Esophagus (tissue), 2 donors: ENCODE measurements at regions not wholly inside any gene's neighbourhood (a gene's known extent, or its start where the extent isn't known, plus 50 kb on each side); places are given as distances from the start of the nearest gene placed in this dataset.
A peak's percentile ranks its signal among the peaks of the same experiment; 100 is the strongest.

ENCODE experiments used
- H3K27ac ChIP-seq, 2 donors: one replicate each; pipeline ENCODE4 v1.5.1; 2013; ENCODE audit warnings: low read depth in 2 of 2, mild to moderate bottlenecking in 2 of 2, inconsistent platforms in 1 of 2, low read length in 1 of 2, moderate library complexity in 1 of 2
- H3K27me3 ChIP-seq, 2 donors: one replicate each; pipeline ENCODE4 v1.6.1; 2013; ENCODE audit warnings: low read length in 2 of 2, control low read depth in 1 of 2, mild to moderate bottlenecking in 1 of 2; ENCODE audit not compliant: insufficient read depth in 2 of 2, control insufficient read depth in 1 of 2
- H3K36me3 ChIP-seq, 2 donors: one replicate each; pipeline ENCODE4 v1.6.1; 2013; ENCODE audit warnings: low read length in 1 of 2; ENCODE audit not compliant: control insufficient read depth in 2 of 2, insufficient read depth in 2 of 2
- H3K4me1 ChIP-seq, 2 donors: one replicate each; pipeline ENCODE4 v1.6.1; 2013; ENCODE audit warnings: low read length in 1 of 2; ENCODE audit not compliant: control insufficient read depth in 2 of 2, insufficient read depth in 2 of 2
- H3K4me3 ChIP-seq, 2 donors: one replicate each; pipeline ENCODE4 v1.5.1; 2013; ENCODE audit warnings: low read length in 2 of 2, mild to moderate bottlenecking in 2 of 2, low read depth in 1 of 2, moderate library complexity in 1 of 2
- H3K9me3 ChIP-seq, 2 donors: one replicate each; pipeline ENCODE4 v1.6.1; 2013; ENCODE audit warnings: mild to moderate bottlenecking in 2 of 2, low read depth in 1 of 2, low read length in 1 of 2, moderate library complexity in 1 of 2; ENCODE audit not compliant: control insufficient read depth in 2 of 2, insufficient read depth in 1 of 2
- WGBS, 2 donors: extraction: QIAGEN DNeasy Blood & Tissue Kit; methylation state at CpG; one replicate each; pipeline ENCODE4 v1.1.7; 2013; 5-methylcytosine and 5-hydroxymethylcytosine counted together
- donor health status: healthy with polysubstance abuse.
- donor health status: Bipolar disorder and iron deficiency.

DNA sequence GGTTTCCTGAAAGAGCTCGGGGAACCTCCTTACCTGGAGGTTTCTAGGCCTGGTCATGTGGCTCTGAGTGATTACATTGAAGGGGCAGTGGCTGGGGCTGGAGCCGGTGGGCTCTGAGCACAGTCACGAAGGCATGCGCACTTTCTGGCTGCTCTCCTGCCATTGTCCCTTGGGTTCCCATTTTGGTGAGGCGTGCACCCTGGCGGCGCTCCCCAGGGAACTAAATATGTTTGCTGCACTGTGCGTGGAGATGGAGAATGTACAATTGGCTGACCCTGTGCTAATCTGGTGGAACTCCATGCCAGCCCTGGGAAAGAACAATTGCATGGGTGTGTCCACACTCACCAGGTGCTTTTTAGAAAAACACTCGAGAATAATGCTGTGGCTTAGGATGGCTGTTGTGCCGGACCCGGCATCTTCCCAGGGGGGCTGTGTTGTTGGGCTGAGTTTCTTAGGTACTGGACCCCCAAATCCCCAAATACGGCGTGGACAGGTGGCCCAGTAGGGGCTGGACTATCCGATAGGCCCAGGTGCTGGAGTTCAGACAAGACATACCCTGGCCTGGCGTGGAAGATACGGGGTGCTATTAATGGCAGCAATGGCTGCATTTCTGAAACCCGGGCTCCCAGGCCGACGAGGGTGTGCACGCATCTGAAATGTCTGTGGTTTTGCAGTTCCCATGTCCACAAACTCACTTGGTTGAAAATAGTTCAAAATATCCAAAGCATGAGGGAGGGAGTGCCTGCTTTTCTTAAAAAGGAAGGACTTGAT, 230.5 kb downstream of the SEC14L1 start:
- H3K4me1 ChIP-seq: peaks cover 10 to 30% of the 10 kb centered on the region in 2 donors
- H3K27me3 ChIP-seq: no peaks in the 10 kb centered on the region
- H3K27ac ChIP-seq: peak overlapping the region; percentile 92 to 95
- no peaks in the 10 kb centered on the region for H3K9me3 ChIP-seq
- WGBS, 2 donors: 53 to 56% methylated on average over 20 of the region's 20 CpGs
- no peak overlapping the region for H3K4me3 ChIP-seq
- H3K36me3 ChIP-seq: peaks cover 0 to 2% of the 10 kb centered on the region in 2 donors

DNA sequence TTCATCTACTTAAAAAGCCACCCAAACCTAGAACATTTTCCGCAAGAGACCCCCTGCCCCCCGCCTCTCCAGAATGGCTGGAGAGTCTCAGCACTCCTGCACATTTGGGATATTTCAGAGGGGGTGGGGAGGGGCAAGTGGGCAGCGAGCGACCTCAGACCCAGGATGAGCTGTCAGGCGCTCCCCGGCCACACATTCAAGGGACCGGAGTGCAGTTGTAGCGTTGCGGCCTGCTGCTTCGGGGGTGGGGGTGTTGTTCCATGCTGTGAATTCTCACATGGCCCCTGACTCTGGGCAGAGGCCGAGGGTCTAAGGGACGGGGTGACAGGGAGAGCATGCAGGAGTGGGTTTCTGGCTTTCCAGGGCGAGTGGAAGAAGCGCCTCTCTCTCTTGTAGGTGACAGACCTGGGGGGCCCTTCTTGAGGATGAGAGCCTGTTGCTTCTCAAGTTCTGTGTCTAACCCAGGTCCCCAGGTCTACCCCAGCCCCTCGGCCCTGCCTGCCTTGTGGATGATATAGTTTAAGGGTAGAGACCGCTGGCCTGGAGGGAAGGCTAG, 231.2 kb downstream of the SEC14L1 start:
- Histone ChIP-seq H3K4me3 (peak overlapping the region in 1 of 2 donors; percentile 70), H3K4me1 (peaks cover 7 to 31% of the 10 kb centered on the region in 2 donors), H3K36me3 (peaks cover 0 to 2% of the 10 kb centered on the region in 2 donors), H3K27me3 (no peaks in the 10 kb centered on the region), H3K9me3 (no peaks in the 10 kb centered on the region), H3K27ac (peak overlapping the region; percentile 92 to 95)
- 59 to 64% methylated on average over 16 of the region's 16 CpGs for WGBS, 2 donors

DNA sequence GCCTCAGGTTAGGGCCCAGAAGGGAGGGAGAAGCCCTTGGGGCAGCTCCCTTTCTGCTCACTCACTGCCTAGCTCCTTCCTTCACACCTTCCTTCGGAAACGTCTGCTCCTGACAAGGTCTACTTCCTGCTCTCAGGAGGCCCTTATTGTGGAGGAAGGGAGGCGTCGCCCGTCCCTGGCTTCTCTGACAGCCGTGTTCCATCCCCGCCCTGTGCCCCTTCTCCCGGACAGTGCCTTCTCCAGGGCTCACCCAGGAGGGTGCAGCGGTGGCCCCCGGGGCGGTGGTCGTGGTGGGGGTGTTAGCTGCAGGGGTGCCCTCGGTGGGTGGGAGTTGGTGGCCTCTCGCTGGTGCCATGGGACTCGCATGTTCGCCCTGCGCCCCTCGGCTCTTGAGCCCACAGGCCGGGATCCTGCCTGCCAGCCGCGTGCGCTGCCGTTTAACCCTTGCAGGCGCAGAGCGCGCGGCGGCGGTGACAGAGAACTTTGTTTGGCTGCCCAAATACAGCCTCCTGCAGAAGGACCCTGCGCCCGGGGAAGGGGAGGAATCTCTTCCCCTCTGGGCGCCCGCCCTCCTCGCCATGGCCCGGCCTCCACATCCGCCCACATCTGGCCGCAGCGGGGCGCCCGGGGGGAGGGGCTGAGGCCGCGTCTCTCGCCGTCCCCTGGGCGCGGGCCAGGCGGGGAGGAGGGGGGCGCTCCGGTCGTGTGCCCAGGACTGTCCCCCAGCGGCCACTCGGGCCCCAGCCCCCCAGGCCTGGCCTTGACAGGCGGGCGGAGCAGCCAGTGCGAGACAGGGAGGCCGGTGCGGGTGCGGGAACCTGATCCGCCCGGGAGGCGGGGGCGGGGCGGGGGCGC, 231.9 kb downstream of the SEC14L1 start:
- Histone ChIP-seq H3K27ac (peak overlapping the region; percentile 92 to 95), H3K4me1 (peaks cover 7 to 26% of the 10 kb centered on the region in 2 donors), H3K4me3 (peak overlapping the region; percentile 60 to 70)

DNA sequence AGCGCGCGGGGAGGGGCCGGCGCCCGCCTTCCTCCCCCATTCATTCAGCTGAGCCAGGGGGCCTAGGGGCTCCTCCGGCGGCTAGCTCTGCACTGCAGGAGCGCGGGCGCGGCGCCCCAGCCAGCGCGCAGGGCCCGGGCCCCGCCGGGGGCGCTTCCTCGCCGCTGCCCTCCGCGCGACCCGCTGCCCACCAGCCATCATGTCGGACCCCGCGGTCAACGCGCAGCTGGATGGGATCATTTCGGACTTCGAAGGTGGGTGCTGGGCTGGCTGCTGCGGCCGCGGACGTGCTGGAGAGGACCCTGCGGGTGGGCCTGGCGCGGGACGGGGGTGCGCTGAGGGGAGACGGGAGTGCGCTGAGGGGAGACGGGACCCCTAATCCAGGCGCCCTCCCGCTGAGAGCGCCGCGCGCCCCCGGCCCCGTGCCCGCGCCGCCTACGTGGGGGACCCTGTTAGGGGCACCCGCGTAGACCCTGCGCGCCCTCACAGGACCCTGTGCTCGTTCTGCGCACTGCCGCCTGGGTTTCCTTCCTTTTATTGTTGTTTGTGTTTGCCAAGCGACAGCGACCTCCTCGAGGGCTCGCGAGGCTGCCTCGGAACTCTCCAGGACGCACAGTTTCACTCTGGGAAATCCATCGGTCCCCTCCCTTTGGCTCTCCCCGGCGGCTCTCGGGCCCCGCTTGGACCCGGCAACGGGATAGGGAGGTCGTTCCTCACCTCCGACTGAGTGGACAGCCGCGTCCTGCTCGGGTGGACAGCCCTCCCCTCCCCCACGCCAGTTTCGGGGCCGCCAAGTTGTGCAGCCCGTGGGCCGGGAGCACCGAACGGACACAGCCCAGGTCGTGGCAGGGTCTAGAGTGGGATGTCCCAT, 232.8 kb downstream of the SEC14L1 start:
- Histone ChIP-seq H3K27me3 (no peaks in the 10 kb centered on the region), H3K36me3 (peaks cover 0 to 2% of the 10 kb centered on the region in 2 donors), H3K27ac (peak overlapping the region; percentile 92 to 95), H3K9me3 (no peaks in the 10 kb centered on the region), H3K4me1 (peaks cover 7 to 26% of the 10 kb centered on the region in 2 donors), H3K4me3 (peak overlapping the region; percentile 60 to 70)
- 10 to 13% methylated on average over 86 to 90 of the region's 90 CpGs for WGBS, 2 donors

More for the DNA sequence above, 231.9 kb downstream of the SEC14L1 start:
- H3K27me3 ChIP-seq: no peaks in the 10 kb centered on the region
- 1 to 2% methylated on average over 42 to 64 of the region's 64 CpGs for WGBS, 2 donors
- H3K36me3 ChIP-seq: peaks cover 0 to 2% of the 10 kb centered on the region in 2 donors
- H3K9me3 ChIP-seq: no peaks in the 10 kb centered on the region

DNA sequence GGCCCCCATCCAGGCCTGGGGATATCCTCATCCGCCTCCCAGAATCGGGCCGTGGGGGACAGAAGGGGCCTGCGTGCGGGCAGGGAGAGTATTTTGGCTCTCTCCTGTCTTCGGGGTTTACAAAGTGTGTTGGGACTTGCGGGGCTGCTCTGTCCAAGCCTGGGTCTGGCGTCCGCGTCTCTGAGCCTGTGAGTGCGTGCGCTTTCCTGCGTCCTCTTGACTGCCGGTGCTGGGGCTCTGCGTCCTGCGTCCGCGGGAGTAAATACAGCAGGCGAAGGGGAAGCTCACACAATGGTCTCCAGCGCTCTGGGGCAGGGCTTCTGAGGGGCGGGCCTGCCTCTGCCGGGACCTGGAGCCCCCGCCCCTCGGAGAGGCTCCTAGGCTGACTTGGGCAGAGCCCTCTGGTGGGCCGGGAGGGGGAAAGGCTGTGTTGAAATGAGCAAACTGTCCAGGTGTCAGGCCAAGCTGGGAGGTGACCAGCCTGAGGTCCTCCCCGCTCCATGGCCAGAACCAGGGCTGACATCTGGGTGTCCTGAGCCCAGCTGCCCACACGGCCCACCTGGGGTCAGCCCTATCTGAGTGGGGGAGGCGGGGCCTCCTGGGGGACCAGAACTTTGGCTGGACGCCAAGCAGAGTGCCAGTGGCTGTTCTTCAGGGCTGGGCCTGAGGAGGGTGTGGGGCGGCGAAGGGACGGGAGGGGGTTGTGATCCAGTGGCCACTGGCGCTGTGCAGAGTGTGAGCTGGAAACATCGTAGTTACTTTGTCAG, 233.6 kb downstream of the SEC14L1 start:
- WGBS, 2 donors: 18 to 28% methylated on average over 34 of the region's 34 CpGs
- H3K27ac ChIP-seq: peak overlapping the region; percentile 92 to 95
- no peaks in the 10 kb centered on the region for H3K9me3 ChIP-seq
- H3K27me3 ChIP-seq: no peaks in the 10 kb centered on the region
- H3K4me3 ChIP-seq: peak overlapping the region; percentile 60 to 70
- peaks cover 11 to 32% of the 10 kb centered on the region in 2 donors for H3K4me1 ChIP-seq
- peaks cover 0 to 2% of the 10 kb centered on the region in 2 donors for H3K36me3 ChIP-seq

DNA sequence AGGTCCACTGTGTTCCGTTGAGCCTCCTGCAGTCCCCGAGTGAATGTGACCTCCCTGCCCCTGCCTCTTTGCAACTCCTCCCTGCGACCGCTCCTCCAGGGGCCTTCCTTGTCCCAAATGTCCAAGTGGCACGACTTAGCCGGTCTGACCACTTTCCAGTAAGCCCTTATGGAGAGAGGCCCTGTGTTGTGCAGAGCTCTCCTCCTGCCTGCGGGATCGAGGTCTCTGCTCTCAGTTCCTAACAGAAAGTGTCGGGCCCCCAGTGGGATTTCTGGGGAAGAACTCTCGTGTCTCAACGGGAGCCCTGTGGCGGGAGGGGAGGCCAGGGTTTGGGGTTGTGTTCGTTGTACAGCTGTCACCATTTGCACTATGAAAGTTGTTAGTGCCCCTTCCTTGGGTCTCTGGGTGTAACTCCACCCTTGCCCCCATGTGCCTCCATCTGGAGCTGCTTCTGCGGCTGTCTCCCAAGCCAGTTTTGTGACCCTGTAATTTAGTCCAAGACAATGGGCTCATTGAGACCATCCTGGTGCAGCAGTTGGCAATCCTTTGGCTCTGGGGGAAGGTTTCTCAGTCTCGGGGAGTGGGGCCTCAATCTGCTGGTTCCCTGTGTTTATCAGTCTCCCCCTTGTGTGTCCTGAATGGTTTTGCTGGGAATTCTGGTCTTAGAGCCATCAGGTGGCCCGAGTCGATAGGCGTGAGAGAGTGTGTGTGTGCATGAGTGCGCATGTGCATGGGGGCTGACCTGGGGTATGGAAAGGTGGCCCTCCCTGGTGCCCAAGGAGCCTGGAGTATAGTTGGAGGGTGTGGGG, 234.5 kb downstream of the SEC14L1 start:
- H3K27ac ChIP-seq: peak overlapping the region; percentile 92 to 95

DNA sequence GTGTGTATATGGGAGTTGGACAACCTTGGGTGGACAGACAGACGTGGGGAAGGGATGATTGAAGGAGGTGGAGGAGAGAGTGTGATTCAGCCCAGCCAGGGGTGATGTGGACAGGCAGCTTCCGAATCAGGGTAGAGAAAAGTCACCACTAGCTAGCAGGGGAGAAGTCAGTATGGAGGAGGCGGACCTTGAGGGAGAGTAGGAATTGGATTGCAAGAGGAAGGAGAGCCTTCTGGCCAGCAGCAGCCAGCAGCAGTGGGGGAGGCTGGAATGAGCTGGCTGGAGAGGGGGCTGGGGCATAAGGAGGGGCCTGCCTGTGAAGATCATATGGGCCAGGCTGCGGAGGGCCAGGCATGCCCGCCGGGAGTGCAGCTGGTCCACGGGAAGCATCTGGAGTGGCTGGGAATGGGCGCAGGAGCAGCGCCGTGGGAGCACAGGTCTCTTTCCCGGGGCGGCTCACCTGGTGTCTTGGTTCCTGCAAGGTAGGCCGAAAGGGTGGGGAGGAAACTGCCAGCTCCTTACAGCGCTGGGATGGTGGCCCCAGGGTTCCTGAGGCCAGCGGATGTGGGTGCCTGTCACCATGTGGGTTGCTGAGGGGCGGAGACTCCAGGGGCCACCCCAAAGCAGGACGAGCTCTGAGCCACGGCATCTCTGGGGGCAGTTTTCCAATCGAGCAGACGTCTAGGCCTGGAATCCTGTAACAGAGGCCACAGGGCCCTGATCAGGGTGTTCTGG, 235.3 kb downstream of the SEC14L1 start:
- peak overlapping the region in 1 of 2 donors; percentile 18 for H3K4me3 ChIP-seq
- H3K4me1 ChIP-seq: peaks cover 9 to 37% of the 10 kb centered on the region in 2 donors
- H3K9me3 ChIP-seq: no peaks in the 10 kb centered on the region
- H3K36me3 ChIP-seq: peaks cover 0 to 2% of the 10 kb centered on the region in 2 donors
- H3K27ac ChIP-seq: peak overlapping the region; percentile 92 to 95
- 59 to 61% methylated on average over 20 of the region's 20 CpGs for WGBS, 2 donors
- no peaks in the 10 kb centered on the region for H3K27me3 ChIP-seq

More for the DNA sequence above, 234.5 kb downstream of the SEC14L1 start:
- Histone ChIP-seq H3K36me3 (peaks cover 0 to 2% of the 10 kb centered on the region in 2 donors), H3K9me3 (no peaks in the 10 kb centered on the region), H3K4me3 (peak overlapping the region; percentile 60 to 70), H3K4me1 (peaks cover 11 to 35% of the 10 kb centered on the region in 2 donors), H3K27me3 (no peaks in the 10 kb centered on the region)
- WGBS, 2 donors: 47 to 58% methylated on average over 19 of the region's 19 CpGs
